AG04450 (cell line): ENCODE measurements at regions not wholly inside any gene's neighbourhood (a gene's known extent, or its start where the extent isn't known, plus 50 kb on each side); places are given as distances from the start of the nearest gene placed in this dataset.

Source experiments
- CTCF ChIA-PET: fragments of 300-600, 350-600 bp; formaldehyde crosslinking; extraction: SDS; loops from one replicate; lab custom pipeline; 2022; ENCODE audit warnings: antibody characterized with exemption, inconsistent platforms; lab: Charles Lee
- POLR2A ChIA-PET: fragments of 350-600 bp; formaldehyde crosslinking; extraction: SDS; loops from one replicate; lab custom pipeline; 2021; ENCODE audit warnings: antibody characterized with exemption, inconsistent platforms; lab: Yijun Ruan, JAX
- DNase-seq: peaks from one replicate; pipeline ENCODE4 v3.0.0-alpha.2; 2011; ENCODE audit warnings: low read depth, low spot score
- H3K27ac ChIP-seq: one replicate; pipeline ENCODE4 v1.5.1; 2012; ENCODE audit warnings: low read depth, low read length, control low read depth
- H3K27me3 ChIP-seq: one replicate; pipeline ENCODE4 v1.6.0; 2012; ENCODE audit warnings: low read length; ENCODE audit not compliant: control insufficient read depth, insufficient read depth
- H3K4me3 ChIP-seq: 2 replicates; pipeline ENCODE4 v1.5.1; 2011; ENCODE audit warnings: mild to moderate bottlenecking, low read depth, low read length, control low read depth
- H3K9me3 ChIP-seq: 2 replicates; pipeline ENCODE4 v1.5.1; 2012; ENCODE audit warnings: low read length; ENCODE audit not compliant: control insufficient read depth, insufficient read depth
- CTCF ChIP-seq: IDR thresholded peaks from 2 replicates; pipeline ENCODE4 v1.5.1; 2011; ENCODE audit warnings: low read depth, low read length, control low read depth, inconsistent platforms

- no peak for TF ChIP-seq CTCF
Observed at GRCh38 chr2:118670276-118670675, 177.2 kb downstream of the EN1 start.

GRCh38 chr2:118669654-118670053 lies 177.8 kb downstream of the EN1 start:
- CTCF ChIA-PET = interaction anchor here (1.4 to 2.2 kb wide), 2 partner anchors 623 to 667 kb away, joined by 4 to 5 read pairs; no protein-coding TSS in a partner anchor
- POLR2A ChIA-PET = no interaction called here
- no peak for DNase-seq
- H3K9me3 ChIP-seq = no peaks in the 10 kb centered on the region
- no peak for TF ChIP-seq CTCF
- H3K4me3 ChIP-seq = no peak overlapping the region
- H3K27me3 ChIP-seq = no peaks in the 10 kb centered on the region
- H3K27ac ChIP-seq = no peak overlapping the region

More at GRCh38 chr2:118670276-118670675, 177.2 kb downstream of the EN1 start:
- Histone ChIP-seq H3K4me3 (no peak overlapping the region), H3K27me3 (no peaks in the 10 kb centered on the region), H3K9me3 (no peaks in the 10 kb centered on the region), H3K27ac (no peak overlapping the region)
- CTCF ChIA-PET = interaction anchor here (1.4 to 2.2 kb wide), 2 partner anchors 624 to 667 kb away, joined by 4 to 5 read pairs; no protein-coding TSS in a partner anchor
- POLR2A ChIA-PET = no interaction called here
- no peak for DNase-seq

GRCh38 chr2:118668431-118669424 lies 178.7 kb downstream of the EN1 start:
- Histone ChIP-seq H3K9me3 (no peaks in the 10 kb centered on the region), H3K27ac (peak overlapping the region; percentile 92), H3K4me3 (0 out of 2 replicates have a peak overlapping the region, but pooled peaks have one; percentile 5), H3K27me3 (no peaks in the 10 kb centered on the region)
- TF ChIP-seq CTCF = no peak
- ChIA-PET POLR2A (interaction anchor here (0.7 kb wide), 1 partner anchor 9 kb away, joined by 3 read pairs; no protein-coding TSS in a partner anchor), CTCF (interaction anchor here (1.4 to 2.2 kb wide), 2 partner anchors 622 to 666 kb away, joined by 4 to 5 read pairs; no protein-coding TSS in a partner anchor)
- peak; percentile 75 for DNase-seq

- no peak for TF ChIP-seq CTCF
- Histone ChIP-seq H3K4me3 (no peak overlapping the region), H3K27me3 (no peaks in the 10 kb centered on the region), H3K9me3 (no peaks in the 10 kb centered on the region), H3K27ac (peak overlapping the region; percentile 92)
- CTCF ChIA-PET = no interaction called here
- DNase-seq = no peak
- POLR2A ChIA-PET = no interaction called here
Observed at GRCh38 chr2:118667964-118668363, 179.5 kb downstream of the EN1 start.

- Histone ChIP-seq H3K27me3 (no peaks in the 10 kb centered on the region), H3K9me3 (no peaks in the 10 kb centered on the region), H3K4me3 (no peak overlapping the region), H3K27ac (no peak overlapping the region)
- POLR2A ChIA-PET = no interaction called here
- no peak for TF ChIP-seq CTCF
- no peak for DNase-seq
- CTCF ChIA-PET = interaction anchor here (0.6 kb wide), 1 partner anchor 552 kb away, joined by 3 read pairs; no protein-coding TSS in a partner anchor
Observed at GRCh38 chr2:118667348-118667747, 180.1 kb downstream of the EN1 start.
